SK-N-SH (cell line): ENCODE measurements at regions not wholly inside any gene's neighbourhood (a gene's known extent, or its start where the extent isn't known, plus 50 kb on each side); places are given as distances from the start of the nearest gene placed in this dataset.

Experiments
- CTCF ChIA-PET: fragments of 300-600, 350-600 bp; formaldehyde crosslinking; extraction: SDS; loops from one replicate; lab custom pipeline; 2021; lab: Yijun Ruan, JAX
- POLR2A ChIA-PET: fragments of 350-600 bp; sonication (Branson Sonifier 250); formaldehyde crosslinking; extraction: SDS; loops from one replicate; lab custom pipeline; 2020; ENCODE audit warnings: antibody characterized with exemption, inconsistent platforms; lab: Yijun Ruan, JAX
- DNase-seq: peaks from one replicate; pipeline ENCODE4 v3.0.0; 2012
- H2AFZ ChIP-seq: fragments of 200-600 bp; sonication (generic); 2 replicates; pipeline ENCODE4 v1.8.1; 2016; ENCODE audit warnings: antibody characterized with exemption, mild to moderate bottlenecking, low read depth
- H3F3A ChIP-seq: fragments of 200-600 bp; sonication (generic); replicated peaks from 2 replicates; pipeline ENCODE3; 2016; ENCODE audit warnings: antibody characterized with exemption, mild to moderate bottlenecking; ENCODE audit not compliant: insufficient read depth
- H3K27ac ChIP-seq, 2 experiments: fragments of 200-500 bp in 1 of 2; fragments of 200-600 bp in 1 of 2; sonication (Bioruptor generic) in 1 of 2; sonication (generic), shearing (Covaris generic) in 1 of 2; 2 replicates each; pipeline versions ENCODE4 v1.5.1 to v1.6.1; 2014 to 2016; ENCODE audit warnings: low read depth in 2 of 2, inconsistent platforms in 1 of 2, low read length in 1 of 2, mild to moderate bottlenecking in 1 of 2, mixed read lengths in 1 of 2
- H3K27me3 ChIP-seq: fragments of 200-600 bp; sonication (generic), shearing (Covaris generic); 2 replicates; pipeline ENCODE4 v1.6.1; 2016; ENCODE audit warnings: mixed run types; ENCODE audit not compliant: insufficient read depth
- H3K36me3 ChIP-seq, 2 experiments: fragments of 200-500 bp in 1 of 2; fragments of 200-600 bp in 1 of 2; sonication (Bioruptor generic) in 1 of 2; sonication (generic) in 1 of 2; replicated peaks in 1 of 2; 2 replicates each; pipeline versions ENCODE3 to v1.5.1; 2014 to 2016; ENCODE audit warnings: low read length in 1 of 2, mild to moderate bottlenecking in 1 of 2; ENCODE audit not compliant: insufficient read depth in 2 of 2, control insufficient read depth in 1 of 2
- H3K4me1 ChIP-seq, 2 experiments: fragments of 200-500 bp in 1 of 2; fragments of 200-600 bp in 1 of 2; sonication (Bioruptor generic) in 1 of 2; sonication (generic), shearing (Covaris generic) in 1 of 2; 2 replicates each; pipeline versions ENCODE4 v1.5.1 to v1.6.1; 2014 to 2016; ENCODE audit warnings: low read depth in 1 of 2, low read length in 1 of 2, mixed run types in 1 of 2; ENCODE audit not compliant: insufficient read depth in 2 of 2, control insufficient read depth in 1 of 2
- H3K4me2 ChIP-seq: fragments of 200-600 bp; sonication (generic), shearing (Covaris generic); 2 replicates; pipeline ENCODE4 v1.6.1; 2017; ENCODE audit warnings: mixed run types
- H3K4me3 ChIP-seq, 2 experiments: fragments of 200-500 bp in 1 of 2; fragments of 200-600 bp in 1 of 2; sonication (Bioruptor generic) in 1 of 2; sonication (generic), shearing (Covaris generic) in 1 of 2; 2 replicates each; pipeline versions ENCODE4 v1.5.1 to v1.8.1; 2014 to 2016; ENCODE audit warnings: low read depth in 2 of 2, inconsistent platforms in 1 of 2, low read length in 1 of 2, mild to moderate bottlenecking in 1 of 2, mixed read lengths in 1 of 2, moderate library complexity in 1 of 2
- H3K79me2 ChIP-seq: fragments of 200-600 bp; sonication (generic); 2 replicates; pipeline ENCODE4 v1.8.1; 2017; ENCODE audit warnings: mild to moderate bottlenecking; ENCODE audit not compliant: insufficient read depth
- H3K9ac ChIP-seq: fragments of 200-600 bp; sonication (generic); 2 replicates; pipeline ENCODE4 v1.6.1; 2017; ENCODE audit warnings: mixed run types
- H3K9me2 ChIP-seq: fragments of 200-600 bp; sonication (generic); 2 replicates; pipeline ENCODE4 v1.6.1; 2017; ENCODE audit warnings: mixed run types
- H3K9me3 ChIP-seq: fragments of 200-600 bp; sonication (generic); 2 replicates; pipeline ENCODE4 v1.6.1; 2017; ENCODE audit warnings: mixed run types, mild to moderate bottlenecking, moderate library complexity
- H4K20me1 ChIP-seq: fragments of 200-600 bp; sonication (generic); 2 replicates; pipeline ENCODE4 v1.6.1; 2017; ENCODE audit warnings: mild to moderate bottlenecking, mixed run types; ENCODE audit not compliant: insufficient read depth
- CTCF ChIP-seq: fragments of 200-600 bp; sonication (generic); IDR thresholded peaks from 2 replicates; pipeline ENCODE4 v1.6.1; 2017; ENCODE audit warnings: antibody characterized with exemption, mild to moderate bottlenecking, moderate library complexity
- EP300 ChIP-seq, 2 experiments: IDR thresholded peaks; 2 replicates each; pipeline versions ENCODE4 v1.4.0 to v1.6.1; 2012; ENCODE audit warnings: borderline replicate concordance in 1 of 2, low read depth in 1 of 2, low read length in 1 of 2
- EZH2phosphoT487 ChIP-seq: fragments of 200-600 bp; sonication (generic); IDR thresholded peaks from 2 replicates; pipeline ENCODE4 v1.6.1; 2017; ENCODE audit warnings: low read depth, mixed run types, mild to moderate bottlenecking, antibody characterized with exemption, moderate library complexity, borderline replicate concordance
- FOXM1 ChIP-seq: IDR thresholded peaks from 2 replicates; pipeline ENCODE4 v1.4.0; 2012; ENCODE audit warnings: low read depth, mild to moderate bottlenecking
- GATA2 ChIP-seq: sonication (generic); formaldehyde crosslinking; IDR thresholded peaks from 2 replicates; pipeline ENCODE4 v1.5.0; 2020; ENCODE audit warnings: mild to moderate bottlenecking, missing genetic modification reagents
- MEF2A ChIP-seq: IDR thresholded peaks from 2 replicates; pipeline ENCODE4 v1.4.0; 2012; ENCODE audit warnings: low read depth, borderline replicate concordance
- POLR2AphosphoS5 ChIP-seq: IDR thresholded peaks from 2 replicates; pipeline ENCODE4 v1.6.1; 2012; ENCODE audit warnings: low read depth, low read length
- RXRA ChIP-seq: IDR thresholded peaks from 2 replicates; pipeline ENCODE4 v1.4.0; 2012; ENCODE audit warnings: low read depth, mild to moderate bottlenecking, borderline replicate concordance
- SIN3A ChIP-seq: IDR thresholded peaks from 2 replicates; pipeline ENCODE4 v1.6.1; 2012; ENCODE audit warnings: low read depth, mild to moderate bottlenecking, low read length, moderate library complexity, borderline replicate concordance
- SMC3 ChIP-seq: IDR thresholded peaks from 2 replicates; pipeline ENCODE4 v1.6.1; 2012; ENCODE audit warnings: low read depth, low read length, improper control_type of control experiment
- TAF1 ChIP-seq: IDR thresholded peaks from 2 replicates; pipeline ENCODE4 v1.6.1; 2012; ENCODE audit warnings: low read depth, mild to moderate bottlenecking, low read length, moderate library complexity, borderline replicate concordance
- TCF12 ChIP-seq: IDR thresholded peaks from 2 replicates; pipeline ENCODE4 v1.4.0; 2012
- USF1 ChIP-seq: IDR thresholded peaks from 2 replicates; pipeline ENCODE4 v1.4.0; 2012; ENCODE audit warnings: low read depth, borderline replicate concordance

GRCh38 chr17:54096216-54096615, 273.5 kb downstream of the KIF2B start:
- no peak overlapping the region for H3K4me3 ChIP-seq
- H2AFZ ChIP-seq, result no peak overlapping the region
- no peaks in the 10 kb centered on the region for H3K36me3 ChIP-seq
- DNase-seq, result no peak
- no peaks in the 10 kb centered on the region; the same call in 1 of the 2 replicates for H3K9me3 ChIP-seq
- POLR2A ChIA-PET, result no interaction called here
- H3K27ac ChIP-seq, result no peak overlapping the region
- no peak overlapping the region for H3K4me2 ChIP-seq
- H3K9ac ChIP-seq, result no peak overlapping the region
- TF ChIP-seq FOXM1 (no peak), EP300 (IDR thresholded peaks at IDR 0.05; ENCODE audit: borderline replicate concordance in 1 of 2, low read depth in 1 of 2, low read length in 1 of 2) (no peak), USF1 (no peak), TCF12 (no peak), MEF2A (no peak), SMC3 (no peak)
- H4K20me1 ChIP-seq, result no peaks in the 10 kb centered on the region
- H3K27me3 ChIP-seq, result no peaks in the 10 kb centered on the region
- no peaks in the 10 kb centered on the region for H3K4me1 ChIP-seq
- CTCF ChIA-PET, result interaction anchor here (1.1 kb wide), 1 partner anchor 13 kb away, joined by 3 read pairs; no protein-coding TSS in a partner anchor
- H3K9me2 ChIP-seq, result no peaks in the 10 kb centered on the region
- no peaks in the 10 kb centered on the region for H3K79me2 ChIP-seq
- H3F3A ChIP-seq, result no peaks in the 10 kb centered on the region

- H3K4me2 ChIP-seq, result no peak overlapping the region
- H3K36me3 ChIP-seq, result no peaks in the 10 kb centered on the region
- no peak for TF ChIP-seq SIN3A
- no peak for TF ChIP-seq TAF1
- no peak for TF ChIP-seq POLR2AphosphoS5
- TF ChIP-seq EZH2phosphoT487, result no peak
- no peak for TF ChIP-seq CTCF
- TF ChIP-seq RXRA, result no peak
- TF ChIP-seq GATA2 (CRISPR knock-in tag), result no peak
- no peaks in the 10 kb centered on the region for H3K4me1 ChIP-seq
- no peaks in the 10 kb centered on the region for H3F3A ChIP-seq
- no peak overlapping the region for H3K27ac ChIP-seq
- POLR2A ChIA-PET, result no interaction called here
- H3K9me2 ChIP-seq, result no peaks in the 10 kb centered on the region
- H4K20me1 ChIP-seq, result no peaks in the 10 kb centered on the region
- H3K9me3 ChIP-seq, result peaks cover 7% of the 10 kb centered on the region; the same call in 1 of the 2 replicates
- no peak overlapping the region for H2AFZ ChIP-seq
- no peak overlapping the region for H3K9ac ChIP-seq
- DNase-seq, result no peak
- H3K79me2 ChIP-seq, result no peaks in the 10 kb centered on the region
- no peaks in the 10 kb centered on the region for H3K27me3 ChIP-seq
- CTCF ChIA-PET, result interaction anchor here (0.9 kb wide), 1 partner anchor 19 kb away, joined by 4 read pairs; no protein-coding TSS in a partner anchor
- no peak overlapping the region for H3K4me3 ChIP-seq
Measured at GRCh38 chr17:54099221-54099620, 276.5 kb downstream of the KIF2B start.
